ENCODE measurements at regions not wholly inside any gene's neighbourhood (a gene's known extent, or its start where the extent isn't known, plus 50 kb on each side); places are given as distances from the start of the nearest gene placed in this dataset.

GRCh38 chrX:140355922-140356321 is 148.9 kb downstream of the SOX3 start:
- Mint-ChIP-seq H3K27ac (no peak overlapping the region), H3K27me3 (no peaks in the 10 kb centered on the region), H3K4me3 (no peak overlapping the region), H3K4me1 (ENCODE audit: low read depth) (no peaks in the 10 kb centered on the region), H3K36me3 (ENCODE audit: low read depth) (no peaks in the 10 kb centered on the region), H3K9me3 (no peaks in the 10 kb centered on the region)
- ChIA-PET POLR2A (no interaction called here), CTCF (no interaction called here)
- no peaks in the 10 kb centered on the region for H3K9me3 ChIP-seq (ENCODE audit: control insufficient read depth in 1 of 2, insufficient read depth in 1 of 2, low read length in 2 of 2)
- DNase-seq (no peak), ATAC-seq (ENCODE audit: poor library complexity) (no peak)
- no peaks in the 10 kb centered on the region for H3K36me3 ChIP-seq (ENCODE audit: insufficient read depth, low read length)
- no peak for TF ChIP-seq CTCF (IDR thresholded peaks at IDR 0.05)
- H3K27me3 ChIP-seq (ENCODE audit: control insufficient read depth in 1 of 2, insufficient read depth in 2 of 2, low read length in 2 of 2): no peaks in the 10 kb centered on the region
- no peak overlapping the region for H3K4me3 ChIP-seq (ENCODE audit: low read length)
- H3K27ac ChIP-seq (ENCODE audit: low read depth in 1 of 2, low read length in 2 of 2): no peak overlapping the region
- H3K4me1 ChIP-seq (ENCODE audit: insufficient read depth, low read length): no peaks in the 10 kb centered on the region
- intact Hi-C loops (cut with DNase I, micrococcal nuclease): no loop called here

GRCh38 chrX:140355429-140355828 is 149.4 kb downstream of the SOX3 start:
- CTCF ChIA-PET: no interaction called here
- no peak for TF ChIP-seq CTCF (IDR thresholded peaks at IDR 0.05)
- no peak for ATAC-seq (ENCODE audit: poor library complexity)
- DNase-seq: no peak
- H3K27ac Mint-ChIP-seq: no peak overlapping the region
- H3K27me3 Mint-ChIP-seq: no peaks in the 10 kb centered on the region
- POLR2A ChIA-PET: no interaction called here
- H3K27ac ChIP-seq (ENCODE audit: low read depth in 1 of 2, low read length in 2 of 2): no peak overlapping the region
- intact Hi-C loops (cut with DNase I, micrococcal nuclease): no loop called here
- no peaks in the 10 kb centered on the region for H3K27me3 ChIP-seq (ENCODE audit: control insufficient read depth in 1 of 2, insufficient read depth in 2 of 2, low read length in 2 of 2)
- H3K36me3 Mint-ChIP-seq (ENCODE audit: low read depth): no peaks in the 10 kb centered on the region
- no peaks in the 10 kb centered on the region for H3K9me3 Mint-ChIP-seq
- no peaks in the 10 kb centered on the region for H3K4me1 ChIP-seq (ENCODE audit: insufficient read depth, low read length)
- H3K4me3 Mint-ChIP-seq: no peak overlapping the region
- H3K4me1 Mint-ChIP-seq (ENCODE audit: low read depth): no peaks in the 10 kb centered on the region
- H3K36me3 ChIP-seq (ENCODE audit: insufficient read depth, low read length): no peaks in the 10 kb centered on the region
- no peak overlapping the region for H3K4me3 ChIP-seq (ENCODE audit: low read length)
- H3K9me3 ChIP-seq (ENCODE audit: control insufficient read depth in 1 of 2, insufficient read depth in 1 of 2, low read length in 2 of 2): no peaks in the 10 kb centered on the region

GRCh38 chrX:140354431-140355120 is 150.3 kb downstream of the SOX3 start:
- no peak for ATAC-seq (ENCODE audit: poor library complexity)
- intact Hi-C loops (cut with DNase I, micrococcal nuclease): no loop called here
- CTCF ChIA-PET: no interaction called here
- no peaks in the 10 kb centered on the region for H3K9me3 ChIP-seq (ENCODE audit: control insufficient read depth in 1 of 2, insufficient read depth in 1 of 2, low read length in 2 of 2)
- H3K4me3 ChIP-seq (ENCODE audit: low read length): no peak overlapping the region
- no peak for DNase-seq
- TF ChIP-seq CTCF (IDR thresholded peaks at IDR 0.05): no peak
- POLR2A ChIA-PET: no interaction called here
- H3K27ac ChIP-seq (ENCODE audit: low read depth in 1 of 2, low read length in 2 of 2): no peak overlapping the region
- H3K4me1 Mint-ChIP-seq (ENCODE audit: low read depth): no peaks in the 10 kb centered on the region
- H3K27me3 ChIP-seq (ENCODE audit: control insufficient read depth in 1 of 2, insufficient read depth in 2 of 2, low read length in 2 of 2): no peaks in the 10 kb centered on the region
- no peaks in the 10 kb centered on the region for H3K27me3 Mint-ChIP-seq
- H3K4me3 Mint-ChIP-seq: no peak overlapping the region
- no peaks in the 10 kb centered on the region for H3K36me3 Mint-ChIP-seq (ENCODE audit: low read depth)
- H3K4me1 ChIP-seq (ENCODE audit: insufficient read depth, low read length): no peaks in the 10 kb centered on the region
- H3K36me3 ChIP-seq (ENCODE audit: insufficient read depth, low read length): no peaks in the 10 kb centered on the region
- no peak overlapping the region for H3K27ac Mint-ChIP-seq
- H3K9me3 Mint-ChIP-seq: no peaks in the 10 kb centered on the region
